ENCODE measurements at regions not wholly inside any gene's neighbourhood (a gene's known extent, or its start where the extent isn't known, plus 50 kb on each side); places are given as distances from the start of the nearest gene placed in this dataset.

GRCh38 chr5:3006526-3006925, 255.0 kb upstream of the IRX2 start:
- TF ChIP-seq CTCF (IDR thresholded peaks at IDR 0.05): no peak
- TF ChIP-seq POLR2A (IDR thresholded peaks at IDR 0.05): no peak

Measured in body of pancreas (tissue), 4 donors.